ENCODE measurements at regions not wholly inside any gene's neighbourhood (a gene's known extent, or its start where the extent isn't known, plus 50 kb on each side); places are given as distances from the start of the nearest gene placed in this dataset.

GRCh38 chr9:115681585-115681984, 472.0 kb upstream of the PAPPA start:
- no peak for TF ChIP-seq CTCF (IDR thresholded peaks at IDR 0.05; ENCODE audit: partially characterized antibody, unreplicated experiment)
- Mint-ChIP-seq H3K4me3 (ENCODE audit: unreplicated experiment) (no peak overlapping the region), H3K27me3 (ENCODE audit: unreplicated experiment) (no peaks in the 10 kb centered on the region), H3K9me3 (ENCODE audit: unreplicated experiment) (no peaks in the 10 kb centered on the region), H3K4me1 (ENCODE audit: low read depth, unreplicated experiment) (no peaks in the 10 kb centered on the region), H3K36me3 (ENCODE audit: unreplicated experiment) (no peaks in the 10 kb centered on the region), H3K27ac (ENCODE audit: unreplicated experiment) (no peak overlapping the region)
- no peak for DNase-seq

GRCh38 chr9:115686069-115686468, 467.5 kb upstream of the PAPPA start:
- Mint-ChIP-seq H3K9me3 (ENCODE audit: unreplicated experiment) (no peaks in the 10 kb centered on the region), H3K27me3 (ENCODE audit: unreplicated experiment) (no peaks in the 10 kb centered on the region)
- no peak for TF ChIP-seq CTCF (IDR thresholded peaks at IDR 0.05; ENCODE audit: partially characterized antibody, unreplicated experiment)

GRCh38 chr9:115687356-115687755, 466.2 kb upstream of the PAPPA start:
- TF ChIP-seq CTCF (IDR thresholded peaks at IDR 0.05; ENCODE audit: partially characterized antibody, unreplicated experiment) = no peak
- no peaks in the 10 kb centered on the region for H3K27me3 Mint-ChIP-seq (ENCODE audit: unreplicated experiment)
- no peak overlapping the region for H3K4me3 Mint-ChIP-seq (ENCODE audit: unreplicated experiment)
- no peak overlapping the region for H3K27ac Mint-ChIP-seq (ENCODE audit: unreplicated experiment)
- H3K36me3 Mint-ChIP-seq (ENCODE audit: unreplicated experiment) = no peaks in the 10 kb centered on the region
- H3K9me3 Mint-ChIP-seq (ENCODE audit: unreplicated experiment) = no peaks in the 10 kb centered on the region
- H3K4me1 Mint-ChIP-seq (ENCODE audit: low read depth, unreplicated experiment) = no peaks in the 10 kb centered on the region
- DNase-seq = no peak

More at GRCh38 chr9:115686069-115686468, 467.5 kb upstream of the PAPPA start:
- no peaks in the 10 kb centered on the region for H3K36me3 Mint-ChIP-seq (ENCODE audit: unreplicated experiment)
- no peaks in the 10 kb centered on the region for H3K4me1 Mint-ChIP-seq (ENCODE audit: low read depth, unreplicated experiment)
- no peak overlapping the region for H3K27ac Mint-ChIP-seq (ENCODE audit: unreplicated experiment)
- H3K4me3 Mint-ChIP-seq (ENCODE audit: unreplicated experiment) = no peak overlapping the region
- no peak for DNase-seq

GRCh38 chr9:115689331-115689730, 464.3 kb upstream of the PAPPA start:
- Mint-ChIP-seq H3K36me3 (ENCODE audit: unreplicated experiment) (no peaks in the 10 kb centered on the region), H3K4me1 (ENCODE audit: low read depth, unreplicated experiment) (no peaks in the 10 kb centered on the region), H3K9me3 (ENCODE audit: unreplicated experiment) (no peaks in the 10 kb centered on the region), H3K27ac (ENCODE audit: unreplicated experiment) (no peak overlapping the region), H3K27me3 (ENCODE audit: unreplicated experiment) (no peaks in the 10 kb centered on the region), H3K4me3 (ENCODE audit: unreplicated experiment) (no peak overlapping the region)
- no peak for TF ChIP-seq CTCF (IDR thresholded peaks at IDR 0.05; ENCODE audit: partially characterized antibody, unreplicated experiment)
- DNase-seq = no peak

GRCh38 chr9:115690786-115691496, 462.6 kb upstream of the PAPPA start:
- DNase-seq = no peak
- H3K4me1 Mint-ChIP-seq (ENCODE audit: low read depth, unreplicated experiment) = peaks cover 4% of the 10 kb centered on the region

More at GRCh38 chr9:115690786-115691496, 462.6 kb upstream of the PAPPA start:
- Mint-ChIP-seq H3K27me3 (ENCODE audit: unreplicated experiment) (no peaks in the 10 kb centered on the region), H3K4me3 (ENCODE audit: unreplicated experiment) (no peak overlapping the region), H3K36me3 (ENCODE audit: unreplicated experiment) (no peaks in the 10 kb centered on the region), H3K9me3 (ENCODE audit: unreplicated experiment) (no peaks in the 10 kb centered on the region), H3K27ac (ENCODE audit: unreplicated experiment) (no peak overlapping the region)
- TF ChIP-seq CTCF (IDR thresholded peaks at IDR 0.05; ENCODE audit: partially characterized antibody, unreplicated experiment) = no peak

Measured in glutamatergic neuron (in vitro differentiated cells).